Esophagus (tissue), 2 donors: ENCODE measurements at regions not wholly inside any gene's neighbourhood (a gene's known extent, or its start where the extent isn't known, plus 50 kb on each side); places are given as distances from the start of the nearest gene placed in this dataset.
"Not testable (repeated sequence)": the region's sequence is repeated elsewhere in the genome, so short reads cannot be mapped to it uniquely, and the experiment has no call there.

Experiments used
- H3K27ac ChIP-seq, 2 donors: one replicate each; pipeline ENCODE4 v1.5.1; 2013; ENCODE audit warnings: low read depth in 2 of 2, mild to moderate bottlenecking in 2 of 2, inconsistent platforms in 1 of 2, low read length in 1 of 2, moderate library complexity in 1 of 2
- H3K27me3 ChIP-seq, 2 donors: one replicate each; pipeline ENCODE4 v1.6.1; 2013; ENCODE audit warnings: low read length in 2 of 2, control low read depth in 1 of 2, mild to moderate bottlenecking in 1 of 2; ENCODE audit not compliant: insufficient read depth in 2 of 2, control insufficient read depth in 1 of 2
- H3K36me3 ChIP-seq, 2 donors: one replicate each; pipeline ENCODE4 v1.6.1; 2013; ENCODE audit warnings: low read length in 1 of 2; ENCODE audit not compliant: control insufficient read depth in 2 of 2, insufficient read depth in 2 of 2
- H3K4me1 ChIP-seq, 2 donors: one replicate each; pipeline ENCODE4 v1.6.1; 2013; ENCODE audit warnings: low read length in 1 of 2; ENCODE audit not compliant: control insufficient read depth in 2 of 2, insufficient read depth in 2 of 2
- H3K4me3 ChIP-seq, 2 donors: one replicate each; pipeline ENCODE4 v1.5.1; 2013; ENCODE audit warnings: low read length in 2 of 2, mild to moderate bottlenecking in 2 of 2, low read depth in 1 of 2, moderate library complexity in 1 of 2
- H3K9me3 ChIP-seq, 2 donors: one replicate each; pipeline ENCODE4 v1.6.1; 2013; ENCODE audit warnings: mild to moderate bottlenecking in 2 of 2, low read depth in 1 of 2, low read length in 1 of 2, moderate library complexity in 1 of 2; ENCODE audit not compliant: control insufficient read depth in 2 of 2, insufficient read depth in 1 of 2
- WGBS, 2 donors: extraction: QIAGEN DNeasy Blood & Tissue Kit; methylation state at CpG; one replicate each; pipeline ENCODE4 v1.1.7; 2013; 5-methylcytosine and 5-hydroxymethylcytosine counted together
- donor health status: healthy with polysubstance abuse.
- donor health status: Bipolar disorder and iron deficiency.

- Histone ChIP-seq H3K36me3 (no peaks in the 10 kb centered on the region), H3K27me3 (no peaks in the 10 kb centered on the region), H3K4me1 (no peaks in the 10 kb centered on the region), H3K4me3 (no peak overlapping the region), H3K27ac (no peak overlapping the region), H3K9me3 (no peaks in the 10 kb centered on the region)
- WGBS, 2 donors = 65 to 82% methylated on average over 8 of the region's 8 CpGs
These were observed 177.7 kb upstream of the SULF2 start for GRCh38 chr20:47963022-47963421.

- no peaks in the 10 kb centered on the region for H3K4me1 ChIP-seq
- no peak overlapping the region for H3K27ac ChIP-seq
- WGBS, 2 donors = 75 to 81% methylated on average over 6 to 7 of the region's 7 CpGs
- no peaks in the 10 kb centered on the region for H3K9me3 ChIP-seq
- H3K36me3 ChIP-seq = no peaks in the 10 kb centered on the region
- no peak overlapping the region for H3K4me3 ChIP-seq
- no peaks in the 10 kb centered on the region for H3K27me3 ChIP-seq
These were observed 177.1 kb upstream of the SULF2 start for GRCh38 chr20:47962286-47962963.

- no peak overlapping the region for H3K27ac ChIP-seq
- no peaks in the 10 kb centered on the region for H3K9me3 ChIP-seq
- no peaks in the 10 kb centered on the region for H3K36me3 ChIP-seq
- H3K4me1 ChIP-seq = peaks cover 0 to 2% of the 10 kb centered on the region in 2 donors
- 72 to 75% methylated on average over 7 of the region's 7 CpGs for WGBS, 2 donors
- H3K4me3 ChIP-seq = no peak overlapping the region
- H3K27me3 ChIP-seq = no peaks in the 10 kb centered on the region
These were observed 175.7 kb upstream of the SULF2 start for GRCh38 chr20:47960769-47961541.

GRCh38 chr20:47960277-47960676, 175.0 kb upstream of the SULF2 start:
- 69 to 85% methylated on average over 8 of the region's 8 CpGs for WGBS, 2 donors

GRCh38 chr20:47957989-47958801, 172.9 kb upstream of the SULF2 start:
- WGBS, 2 donors = 67 to 69% methylated on average over 15 to 16 of the region's 16 CpGs
- not testable (repeated sequence) for H3K4me3 ChIP-seq, H3K9me3 ChIP-seq, H3K27me3 ChIP-seq, H3K27ac ChIP-seq, H3K4me1 ChIP-seq, H3K36me3 ChIP-seq

More at GRCh38 chr20:47960277-47960676, 175.0 kb upstream of the SULF2 start:
- H3K9me3 ChIP-seq = no peaks in the 10 kb centered on the region
- no peaks in the 10 kb centered on the region for H3K27me3 ChIP-seq
- no peak overlapping the region for H3K27ac ChIP-seq
- no peak overlapping the region for H3K4me3 ChIP-seq
- peaks cover 0 to 2% of the 10 kb centered on the region in 2 donors for H3K4me1 ChIP-seq
- H3K36me3 ChIP-seq = no peaks in the 10 kb centered on the region

- Histone ChIP-seq H3K4me1 (peaks cover 0 to 2% of the 10 kb centered on the region in 2 donors), H3K9me3 (no peaks in the 10 kb centered on the region), H3K27me3 (no peaks in the 10 kb centered on the region), H3K27ac (no peak overlapping the region), H3K4me3 (no peak overlapping the region), H3K36me3 (no peaks in the 10 kb centered on the region)
- WGBS, 2 donors = 89% methylated on average over 11 of the region's 11 CpGs
These were observed 171.9 kb upstream of the SULF2 start for GRCh38 chr20:47957135-47957534.

GRCh38 chr20:47956268-47956995, 171.2 kb upstream of the SULF2 start:
- Histone ChIP-seq H3K9me3 (no peaks in the 10 kb centered on the region), H3K27me3 (no peaks in the 10 kb centered on the region), H3K27ac (no peak overlapping the region), H3K4me1 (peaks cover 0 to 2% of the 10 kb centered on the region in 2 donors), H3K36me3 (no peaks in the 10 kb centered on the region), H3K4me3 (no peak overlapping the region)
- 78 to 79% methylated on average over 19 of the region's 19 CpGs for WGBS, 2 donors

GRCh38 chr20:47953471-47953870, 168.2 kb upstream of the SULF2 start:
- Histone ChIP-seq H3K9me3 (no peaks in the 10 kb centered on the region), H3K27me3 (no peaks in the 10 kb centered on the region), H3K36me3 (no peaks in the 10 kb centered on the region), H3K27ac (no peak overlapping the region), H3K4me3 (no peak overlapping the region), H3K4me1 (peaks cover 0 to 2% of the 10 kb centered on the region in 2 donors)
- WGBS, 2 donors = 75 to 85% methylated on average over 6 of the region's 6 CpGs

- H3K4me1 ChIP-seq = no peaks in the 10 kb centered on the region
- no peak overlapping the region for H3K4me3 ChIP-seq
- H3K36me3 ChIP-seq = no peaks in the 10 kb centered on the region
- H3K27ac ChIP-seq = no peak overlapping the region
- no peaks in the 10 kb centered on the region for H3K9me3 ChIP-seq
- H3K27me3 ChIP-seq = no peaks in the 10 kb centered on the region
- WGBS, 2 donors = 80 to 85% methylated on average over 9 of the region's 9 CpGs
These were observed 166.8 kb upstream of the SULF2 start for GRCh38 chr20:47952023-47952564.
